Stimulated activated CD4-positive, alpha-beta T cell treated with anti-CD3 and anti-CD28 coated beads, Interleukin-15, amount 100 ng/mL, for 48 hours (primary cell): ENCODE measurements at regions not wholly inside any gene's neighbourhood (a gene's known extent, or its start where the extent isn't known, plus 50 kb on each side); places are given as distances from the start of the nearest gene placed in this dataset.
"Not testable (repeated sequence)": the region's sequence is repeated elsewhere in the genome, so short reads cannot be mapped to it uniquely, and the experiment has no call there.

Experiments used
- DNase-seq, 2 donors: peaks; one replicate each; pipeline ENCODE4 v3.0.0-alpha.2; 2020; ENCODE audit warnings: low read depth in 2 of 2

- DNase-seq: no peak
Observed at GRCh38 chr1:234823191-234824176, 213.5 kb upstream of the IRF2BP2 start.

DNA sequence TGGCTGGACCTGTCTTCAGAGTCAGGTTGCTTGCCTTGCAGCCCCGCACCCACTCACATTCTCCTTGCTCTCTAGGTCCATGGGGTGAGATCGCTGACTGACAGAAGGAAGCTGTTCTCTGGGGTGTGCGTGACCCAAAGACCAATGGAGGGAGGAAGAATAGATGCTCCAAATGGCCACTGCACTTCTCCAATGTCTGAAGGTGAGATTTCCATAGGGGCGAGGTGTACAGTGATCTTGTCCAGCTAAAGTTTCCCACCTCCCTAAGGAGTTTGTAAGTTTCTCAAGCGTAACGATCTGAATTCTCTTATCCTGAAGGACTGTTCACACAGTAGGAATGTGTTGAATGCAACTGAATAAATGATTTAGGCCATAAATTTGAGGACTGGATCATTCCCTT is 211.9 kb upstream of the IRF2BP2 start:
- DNase-seq: no peak

GRCh38 chr1:234820597-234820996 is 210.6 kb upstream of the IRF2BP2 start:
- no peak for DNase-seq

- not testable (repeated sequence) for DNase-seq
Observed at GRCh38 chr1:234819845-234820244, 209.9 kb upstream of the IRF2BP2 start.

DNA sequence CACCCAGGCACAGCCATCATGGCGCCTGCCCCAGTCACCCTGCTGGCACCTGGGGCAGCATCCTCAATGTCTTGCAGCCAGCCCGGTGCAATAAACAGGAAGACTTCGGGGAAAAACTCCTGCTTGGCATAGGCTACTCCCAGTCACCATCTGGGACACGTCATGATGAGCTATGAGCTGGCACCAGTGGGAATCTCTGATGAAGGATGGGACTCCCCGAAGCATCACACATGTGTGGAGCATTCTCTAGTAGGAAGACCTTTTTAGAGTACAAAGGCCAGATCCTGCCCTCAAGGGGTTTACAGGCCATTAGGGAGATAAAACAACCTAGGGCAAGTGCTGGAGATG is 208.0 kb upstream of the IRF2BP2 start:
- DNase-seq: not testable (repeated sequence)

DNA sequence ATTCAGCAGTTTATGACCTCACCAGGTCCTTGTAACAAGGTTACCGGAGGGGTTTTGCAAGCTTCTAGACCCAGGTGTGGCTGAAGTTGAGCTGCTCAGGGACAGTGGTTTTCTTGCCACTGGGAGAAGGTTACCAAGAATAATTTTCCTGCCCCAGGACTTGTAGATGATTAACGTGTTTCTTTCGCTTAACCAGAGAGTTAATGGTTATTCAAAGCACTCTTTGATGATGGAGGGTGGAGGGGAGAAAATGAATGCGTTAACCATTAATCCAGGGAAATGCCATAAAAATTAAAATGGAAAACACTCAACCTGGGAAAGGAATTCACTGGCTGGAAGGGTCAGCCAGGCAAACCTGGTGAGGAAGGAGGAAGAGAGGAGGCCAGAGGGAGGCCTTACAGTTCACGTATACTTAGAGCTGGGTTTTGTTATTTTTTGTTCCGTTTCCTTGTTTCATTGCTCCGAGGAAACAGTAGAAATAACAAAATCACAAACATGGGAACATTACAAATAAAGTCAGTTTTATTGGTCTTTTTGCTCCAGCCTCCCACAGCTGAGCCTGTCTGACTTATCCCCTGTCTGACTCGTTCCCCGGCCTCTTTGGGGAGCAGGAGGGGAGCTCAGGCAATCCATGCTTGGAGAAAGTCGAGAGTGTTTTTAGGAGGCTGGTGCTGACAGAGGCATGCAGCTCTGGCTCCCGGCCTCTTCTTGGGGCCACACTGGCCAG is 207.5 kb upstream of the IRF2BP2 start:
- not testable (repeated sequence) for DNase-seq

DNA sequence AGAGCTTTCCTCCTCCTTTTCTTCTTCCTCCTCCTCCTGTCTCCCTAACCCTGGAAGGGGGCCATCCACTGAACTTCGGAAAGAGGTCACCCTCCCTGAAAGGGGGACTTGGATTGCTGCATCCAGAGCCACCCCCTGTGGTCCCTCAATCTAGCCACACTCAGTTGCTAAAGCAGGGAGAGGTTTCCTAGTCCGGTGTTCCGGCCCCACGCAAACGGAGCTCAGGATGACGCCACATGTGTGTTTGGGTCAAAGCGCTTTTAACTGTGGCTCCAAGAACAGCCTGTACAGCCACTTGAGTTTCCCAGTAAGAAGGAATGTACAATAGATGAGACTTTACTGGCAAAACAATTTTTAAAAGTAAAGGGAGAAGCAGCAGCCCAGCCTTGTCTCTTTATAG is 206.9 kb upstream of the IRF2BP2 start:
- not testable (repeated sequence) for DNase-seq

DNA sequence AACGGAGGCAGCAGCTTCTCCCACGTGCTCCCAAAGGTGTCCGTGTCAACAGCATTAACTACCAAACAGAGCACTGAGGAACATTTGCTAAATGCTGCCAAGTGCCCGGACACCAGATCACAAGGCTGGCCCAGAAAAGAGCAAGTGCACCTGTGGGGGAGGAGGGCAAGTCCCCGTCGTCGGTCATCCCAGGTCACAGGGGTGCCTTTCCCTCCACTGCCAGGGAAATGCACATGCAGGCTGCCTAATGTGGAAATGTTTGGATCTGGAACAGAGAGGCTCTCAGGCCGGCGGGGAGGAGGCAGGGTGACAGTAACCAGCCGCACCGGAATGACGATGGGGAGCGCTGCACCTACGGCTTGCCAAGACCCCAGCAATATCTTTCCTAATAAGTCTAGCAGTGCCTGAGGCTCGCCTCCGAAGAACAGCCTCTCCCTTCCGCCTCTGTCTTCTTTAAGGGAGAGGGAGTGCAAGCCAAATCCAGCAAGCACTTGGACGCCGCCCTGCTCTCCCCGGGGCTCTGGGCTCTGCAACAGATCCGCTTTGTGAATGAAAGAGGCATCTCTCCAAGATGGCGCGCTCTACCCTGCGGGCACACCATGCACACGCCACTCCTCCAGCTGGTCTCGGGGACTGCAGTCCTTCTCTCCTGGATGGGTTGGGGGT is 206.3 kb upstream of the IRF2BP2 start:
- DNase-seq: not testable (repeated sequence)

DNA sequence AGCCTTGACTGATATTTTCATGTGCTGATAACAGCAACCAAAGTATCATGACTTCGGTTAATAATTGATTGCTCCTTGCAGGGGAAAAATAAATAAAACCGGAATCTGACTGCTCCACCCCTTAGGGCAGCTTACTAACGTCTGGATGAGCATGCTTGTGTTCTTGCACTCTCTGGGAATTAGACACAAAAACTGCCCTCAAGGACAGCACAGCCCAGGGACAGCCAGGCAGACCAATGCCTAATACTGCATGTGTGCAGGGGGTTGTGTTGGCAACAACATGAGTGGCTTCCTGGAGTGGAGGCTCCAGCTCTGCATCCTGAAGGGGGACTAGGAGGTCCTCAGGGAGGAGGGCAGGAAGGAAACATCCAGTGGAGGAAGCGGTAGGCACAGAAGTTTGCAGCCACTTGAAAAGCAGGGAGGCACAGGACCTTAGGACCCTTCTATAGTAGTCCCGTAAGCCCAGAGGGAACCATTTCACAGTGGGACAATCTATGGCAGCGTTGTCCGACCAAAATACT is 205.4 kb upstream of the IRF2BP2 start:
- not testable (repeated sequence) for DNase-seq

GRCh38 chr1:234814235-234814634 is 204.3 kb upstream of the IRF2BP2 start:
- DNase-seq: not testable (repeated sequence)

- DNase-seq: not testable (repeated sequence)
Observed at GRCh38 chr1:234811824-234812223, 201.8 kb upstream of the IRF2BP2 start.

GRCh38 chr1:234810726-234811125 is 200.7 kb upstream of the IRF2BP2 start:
- not testable (repeated sequence) for DNase-seq

DNA sequence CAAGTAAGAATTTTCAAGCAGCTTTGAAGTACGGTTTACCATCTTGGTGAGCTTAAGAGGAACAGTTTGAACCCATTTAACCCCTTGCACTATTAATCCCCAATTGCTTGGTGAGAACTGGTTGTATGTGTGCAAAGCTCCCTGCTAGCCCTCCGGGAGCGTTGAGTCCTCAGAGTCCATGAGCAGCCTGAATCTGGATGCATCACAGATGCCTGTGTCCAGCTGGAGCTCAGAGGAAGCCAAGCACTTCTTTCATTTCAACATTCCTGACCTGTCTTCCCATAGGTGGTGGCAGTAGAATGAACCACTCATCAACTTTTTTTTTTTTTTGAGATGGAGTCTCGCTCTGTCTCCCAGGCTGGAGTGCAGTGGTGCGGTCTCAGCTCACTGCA is 199.9 kb upstream of the IRF2BP2 start:
- DNase-seq: not testable (repeated sequence)

- DNase-seq: not testable (repeated sequence)
Observed at GRCh38 chr1:234808943-234809853, 199.2 kb upstream of the IRF2BP2 start.

DNA sequence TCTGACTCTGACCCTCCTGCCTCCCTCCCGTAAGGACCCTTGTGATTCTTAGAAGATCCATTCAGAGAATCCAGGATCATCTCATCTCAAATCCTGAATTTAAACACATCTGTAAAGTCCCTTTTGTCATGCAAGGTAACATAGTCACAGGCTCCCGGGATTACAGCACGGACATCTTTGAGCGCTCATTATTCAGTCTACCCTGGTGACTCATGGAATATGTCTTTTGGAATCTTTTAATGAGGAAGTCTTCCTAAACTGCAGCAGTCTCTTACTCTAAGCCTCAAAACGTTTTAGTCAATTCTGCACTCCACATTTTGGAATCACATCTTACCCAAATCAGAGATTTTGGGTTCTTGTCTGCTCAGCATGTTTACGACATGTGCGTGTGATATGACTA is 198.5 kb upstream of the IRF2BP2 start:
- not testable (repeated sequence) for DNase-seq

- DNase-seq: not testable (repeated sequence)
Observed at GRCh38 chr1:234807705-234808104, 197.7 kb upstream of the IRF2BP2 start.

GRCh38 chr1:234802586-234802985 is 192.6 kb upstream of the IRF2BP2 start:
- DNase-seq: not testable (repeated sequence)

GRCh38 chr1:234801636-234802035 is 191.7 kb upstream of the IRF2BP2 start:
- DNase-seq: not testable (repeated sequence)

- DNase-seq: not testable (repeated sequence)
Observed at GRCh38 chr1:234801147-234801546, 191.2 kb upstream of the IRF2BP2 start.

GRCh38 chr1:234800563-234800962 is 190.6 kb upstream of the IRF2BP2 start:
- DNase-seq: not testable (repeated sequence)
